HG02588 (cell line): ENCODE measurements at regions not wholly inside any gene's neighbourhood (a gene's known extent, or its start where the extent isn't known, plus 50 kb on each side); places are given as distances from the start of the nearest gene placed in this dataset.

Experiments
- ATAC-seq: cut with Tn5 transposase; IDR thresholded peaks from one replicate; pipeline ENCODE4 v1.9.1; 2021; ENCODE audit warnings: mild to moderate bottlenecking, moderate library complexity; ENCODE audit not compliant: unreplicated experiment

GRCh38 chrX:14476205-14476604 is 53.1 kb upstream of the GLRA2 start:
- no peak for ATAC-seq

DNA sequence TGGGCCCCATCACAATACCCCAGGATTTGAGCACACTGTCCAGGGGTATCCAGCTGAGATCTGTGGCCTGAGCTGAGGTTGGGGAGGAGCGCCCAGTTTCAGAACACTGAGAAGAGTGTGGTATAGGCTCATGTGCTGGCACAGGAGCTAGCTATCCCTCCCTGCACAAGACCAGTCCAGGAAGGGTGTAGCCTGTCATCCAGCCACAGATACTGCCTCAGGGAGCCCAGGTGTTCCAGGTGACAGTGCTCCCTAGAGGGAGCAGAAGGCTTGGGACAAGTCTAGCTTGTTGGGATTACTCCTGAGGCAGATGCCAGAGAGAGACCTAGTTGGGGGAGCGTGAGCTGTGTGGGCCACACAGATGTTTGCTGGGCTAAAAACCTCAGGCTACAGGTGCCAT is 79.6 kb upstream of the GLRA2 start:
- no peak for ATAC-seq

- ATAC-seq = no peak
Observed at GRCh38 chrX:14448406-14448805, 80.9 kb upstream of the GLRA2 start.

DNA sequence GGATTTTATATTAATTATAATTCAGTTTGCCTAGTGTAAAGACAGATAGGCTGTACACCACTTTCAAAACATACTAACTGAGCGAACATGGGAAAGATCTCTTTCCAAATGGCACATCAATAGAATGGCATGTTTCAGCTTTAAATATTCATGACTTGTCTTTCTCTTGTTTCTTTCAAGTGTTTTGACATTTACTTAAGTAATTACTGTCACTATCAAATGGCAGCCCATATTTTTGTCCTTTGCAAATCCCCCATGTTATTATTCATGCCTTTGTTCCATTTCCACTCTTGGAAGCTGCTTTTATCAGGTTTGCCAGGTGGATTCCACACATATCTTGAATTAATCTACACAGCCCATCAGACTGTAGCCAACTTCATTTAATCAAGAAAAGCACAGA is 89.2 kb upstream of the GLRA2 start:
- no peak for ATAC-seq

DNA sequence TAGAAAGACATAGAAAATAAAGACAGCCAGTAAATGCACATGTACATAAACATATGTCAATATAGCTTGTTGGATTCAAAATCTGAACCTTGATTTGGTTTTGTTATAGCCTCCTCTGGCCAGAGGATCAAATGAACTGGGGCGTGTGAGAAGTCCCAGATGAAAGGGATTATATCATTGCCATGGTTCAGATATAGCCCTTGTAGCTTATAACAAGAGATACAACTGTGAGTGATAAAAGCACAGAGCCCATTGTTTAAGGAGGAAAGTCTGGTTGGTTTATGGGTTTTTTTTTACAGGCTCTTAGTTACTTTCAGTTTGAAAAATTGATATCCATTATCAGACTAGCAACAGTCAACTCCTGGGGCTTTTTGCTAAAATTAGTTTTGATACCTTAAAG is 101.7 kb upstream of the GLRA2 start:
- ATAC-seq = no peak

DNA sequence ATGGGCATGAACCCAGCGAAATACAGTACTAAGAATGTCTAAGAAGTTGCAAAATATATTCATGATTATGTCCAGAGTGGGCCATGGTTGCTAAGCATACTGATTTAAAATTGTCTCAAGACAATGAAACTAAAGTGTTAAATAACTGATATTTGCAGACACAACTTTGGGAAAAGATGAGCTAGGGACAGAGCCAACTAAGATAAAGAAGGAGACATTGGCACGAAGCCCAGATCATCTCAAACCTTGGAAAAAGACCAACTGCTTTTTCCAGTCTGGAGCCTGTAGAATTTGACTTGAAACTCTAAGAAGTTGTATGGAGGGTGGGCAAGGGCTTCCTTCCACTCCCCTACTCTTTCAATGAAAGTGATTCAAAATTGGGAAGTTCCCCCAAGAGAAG is 108.5 kb upstream of the GLRA2 start:
- no peak for ATAC-seq

DNA sequence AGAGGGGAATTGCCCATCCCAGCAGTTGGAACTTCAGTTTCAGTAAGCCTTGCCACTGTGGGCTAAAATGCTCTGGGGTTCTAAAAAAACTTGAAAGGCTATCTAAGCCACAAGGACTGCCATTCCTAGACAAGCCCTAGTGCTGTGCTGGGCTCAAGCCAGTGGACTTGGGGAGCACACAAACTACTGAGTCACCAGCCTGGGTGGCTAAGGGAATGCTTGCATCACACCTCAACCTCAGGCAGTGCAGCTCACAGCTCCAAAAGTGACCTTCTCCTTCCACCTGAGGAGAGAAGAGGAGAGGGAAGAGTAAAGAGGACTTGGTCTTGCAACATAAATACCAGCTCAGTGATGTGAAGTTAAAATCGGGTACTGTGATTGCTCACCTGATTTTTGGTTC is 116.7 kb upstream of the GLRA2 start:
- no peak for ATAC-seq

DNA sequence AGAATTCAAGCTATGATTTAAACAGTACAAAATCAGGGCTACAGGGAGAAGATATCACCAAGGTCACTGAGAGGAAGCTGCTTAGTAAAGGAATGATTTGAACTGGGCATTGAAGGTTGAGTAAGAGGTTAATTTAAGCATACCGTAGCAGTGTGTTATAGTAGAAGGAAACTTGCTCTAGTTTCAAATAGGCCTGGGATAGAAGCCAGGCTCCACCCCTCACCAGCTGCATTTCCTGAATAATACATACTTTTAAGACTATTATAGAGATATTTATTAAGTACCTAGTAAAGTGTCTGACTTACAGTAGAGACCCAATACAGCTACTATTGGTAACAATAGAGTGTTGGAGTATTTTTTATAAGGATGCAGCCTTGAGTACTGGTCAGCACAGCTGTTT is 118.0 kb upstream of the GLRA2 start:
- ATAC-seq = no peak

- ATAC-seq = no peak
Observed at GRCh38 chrX:14409341-14409740, 120.0 kb upstream of the GLRA2 start.

- no peak for ATAC-seq
Observed at GRCh38 chrX:14406225-14406624, 123.1 kb upstream of the GLRA2 start.

GRCh38 chrX:14398725-14399124 is 130.6 kb upstream of the GLRA2 start:
- ATAC-seq = no peak

GRCh38 chrX:14389682-14390081 is 139.7 kb upstream of the GLRA2 start:
- ATAC-seq = no peak

GRCh38 chrX:14386981-14387380 is 142.4 kb upstream of the GLRA2 start:
- no peak for ATAC-seq

DNA sequence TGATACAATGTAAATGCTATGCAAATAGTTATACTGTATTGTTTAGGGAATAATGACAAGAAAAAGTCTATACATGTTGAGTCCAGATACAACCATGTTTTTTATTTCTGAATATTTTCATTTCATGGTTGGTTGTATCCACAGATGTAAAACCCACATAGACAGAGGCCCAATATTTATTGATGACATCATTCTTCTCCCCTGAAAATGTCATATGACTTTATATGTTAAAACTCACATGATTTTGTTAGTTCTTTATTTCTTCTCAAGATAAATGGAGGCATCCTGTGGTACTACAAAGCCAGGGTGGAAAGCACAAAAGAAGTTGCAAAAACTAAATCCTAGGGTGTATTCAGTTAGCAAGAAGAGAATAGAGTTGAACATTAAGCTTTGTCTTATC is 149.3 kb upstream of the GLRA2 start:
- ATAC-seq = no peak

GRCh38 chrX:14377427-14377826 is 151.9 kb upstream of the GLRA2 start:
- no peak for ATAC-seq

DNA sequence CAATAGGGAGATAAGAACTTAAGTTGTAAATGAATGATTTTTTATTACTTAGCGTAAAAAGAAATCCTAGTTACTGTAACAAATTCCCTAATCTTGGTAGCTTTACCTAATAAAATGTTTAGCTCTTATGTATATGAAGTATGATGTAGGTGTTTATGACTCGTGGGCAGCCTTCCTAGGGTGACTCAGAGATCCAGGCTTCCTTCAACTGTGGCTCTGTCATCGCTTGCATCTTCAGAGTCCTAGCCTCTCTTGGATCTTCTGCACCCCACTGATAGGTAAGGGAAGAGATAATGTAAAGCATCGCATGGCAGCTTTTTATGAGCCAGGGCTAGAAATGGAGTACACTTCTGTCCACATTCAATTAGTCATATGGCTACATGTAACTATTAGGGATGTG is 165.6 kb upstream of the GLRA2 start:
- ATAC-seq = no peak

GRCh38 chrX:14362721-14363120 is 166.6 kb upstream of the GLRA2 start:
- no peak for ATAC-seq

DNA sequence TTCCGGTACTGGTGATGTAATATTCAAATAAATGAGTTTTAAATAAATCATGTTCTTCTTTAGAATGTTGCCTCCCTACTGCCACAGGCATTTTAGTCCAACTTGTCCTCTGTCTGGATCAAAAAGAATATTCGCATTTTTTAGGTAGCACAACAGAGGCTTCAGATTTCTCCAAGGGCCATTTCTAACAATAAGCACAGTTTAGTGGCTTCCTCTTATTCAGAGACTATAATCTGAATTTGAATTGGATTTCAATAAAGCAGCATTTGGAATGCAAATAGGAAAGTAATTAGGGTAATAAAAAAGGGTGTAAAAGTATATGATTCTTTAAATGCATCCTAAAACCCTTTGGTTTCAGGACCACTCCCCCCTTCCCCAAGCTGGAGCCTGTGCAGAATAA is 167.9 kb upstream of the GLRA2 start:
- ATAC-seq = no peak

DNA sequence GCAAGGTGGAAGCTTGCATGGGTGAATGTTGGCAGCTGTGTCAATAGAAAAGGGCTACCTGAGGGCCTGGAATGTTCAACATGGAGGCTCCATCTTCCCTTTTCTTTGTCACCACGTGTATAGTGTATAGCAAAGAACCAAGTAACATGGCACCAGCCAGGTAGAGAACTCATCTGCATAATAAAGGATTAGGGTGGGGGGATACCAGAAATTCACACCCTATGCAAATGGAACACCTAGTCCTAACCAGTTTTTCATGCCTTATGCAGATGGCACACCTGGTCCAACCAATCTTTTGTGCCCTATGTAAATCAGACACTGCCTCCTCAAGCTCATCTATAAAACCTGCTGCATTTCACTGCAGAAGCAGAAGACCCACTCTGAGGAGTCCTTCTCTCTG is 169.6 kb upstream of the GLRA2 start:
- no peak for ATAC-seq

- no peak for ATAC-seq
Observed at GRCh38 chrX:14359316-14359715, 170.0 kb upstream of the GLRA2 start.

GRCh38 chrX:14357314-14357713 is 172.0 kb upstream of the GLRA2 start:
- no peak for ATAC-seq

DNA sequence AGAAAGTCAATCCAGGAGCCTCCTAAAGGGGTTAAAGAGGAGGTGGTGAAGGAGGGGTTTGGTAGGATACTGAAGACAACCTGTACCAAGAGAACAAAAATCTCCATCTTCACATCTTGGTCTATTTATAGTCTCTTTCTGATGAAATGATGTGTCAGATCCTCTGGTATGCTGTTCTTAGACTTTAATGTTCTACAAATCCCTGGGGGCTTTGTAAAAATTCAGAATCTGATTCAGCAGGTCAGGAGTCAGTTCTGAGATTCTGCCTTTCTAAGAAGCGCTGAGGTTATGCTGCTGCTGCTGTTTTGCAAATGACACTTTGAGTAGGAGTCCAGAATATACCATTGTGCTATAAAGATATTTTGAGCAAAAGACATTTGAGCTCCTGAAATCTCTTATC is 172.9 kb upstream of the GLRA2 start:
- ATAC-seq = no peak

DNA sequence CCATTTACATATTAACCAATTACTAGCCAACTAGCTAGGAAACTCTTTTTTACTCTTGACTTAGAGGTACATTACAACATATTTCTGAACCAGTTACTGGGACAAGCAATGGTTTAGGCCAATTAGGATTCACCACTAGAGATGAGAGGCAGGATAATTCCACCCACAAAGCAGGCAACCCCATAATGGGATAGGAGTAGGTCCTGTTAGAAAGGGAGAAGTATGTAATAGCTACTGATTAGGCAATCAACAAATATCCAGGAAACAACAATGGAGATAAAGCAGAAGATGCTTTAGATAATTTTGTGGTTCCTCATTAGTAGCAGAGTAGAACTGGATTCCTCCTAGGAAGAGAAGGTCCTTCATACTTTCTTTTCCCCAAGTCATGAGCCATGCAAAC is 173.8 kb upstream of the GLRA2 start:
- ATAC-seq = no peak

GRCh38 chrX:14354521-14354920 is 174.8 kb upstream of the GLRA2 start:
- ATAC-seq = no peak
